ENCODE measurements at regions not wholly inside any gene's neighbourhood (a gene's known extent, or its start where the extent isn't known, plus 50 kb on each side); places are given as distances from the start of the nearest gene placed in this dataset.

DNA sequence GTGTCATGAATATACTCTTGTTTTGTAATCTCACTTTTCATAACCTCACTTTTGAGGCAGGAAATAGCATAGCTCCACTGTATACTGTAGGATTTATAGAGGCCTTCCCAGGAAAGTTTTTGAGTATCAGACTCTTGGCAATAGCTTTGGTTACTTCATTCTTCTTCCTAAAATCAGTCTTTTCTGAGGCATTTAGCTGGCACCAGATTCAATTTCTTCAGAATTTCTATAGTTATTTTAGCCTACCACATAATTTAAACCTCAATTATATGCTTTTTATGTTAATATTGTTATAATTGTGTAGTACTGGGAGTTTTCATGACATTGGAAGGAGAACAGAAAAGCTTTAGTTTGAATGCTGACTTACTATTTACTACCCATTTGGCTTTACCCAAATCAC is 322.3 kb upstream of the FAR2 start:
- no peak for DNase-seq (ENCODE audit: low spot score)

- DNase-seq (ENCODE audit: low spot score): no peak
These were observed 321.2 kb upstream of the FAR2 start for GRCh38 chr12:28827861-28828260.

- DNase-seq (ENCODE audit: low spot score): no peak
These were observed 320.8 kb upstream of the FAR2 start for GRCh38 chr12:28828318-28828717.

- DNase-seq (ENCODE audit: low spot score): no peak
These were observed 318.6 kb upstream of the FAR2 start for GRCh38 chr12:28830491-28830890.

DNA sequence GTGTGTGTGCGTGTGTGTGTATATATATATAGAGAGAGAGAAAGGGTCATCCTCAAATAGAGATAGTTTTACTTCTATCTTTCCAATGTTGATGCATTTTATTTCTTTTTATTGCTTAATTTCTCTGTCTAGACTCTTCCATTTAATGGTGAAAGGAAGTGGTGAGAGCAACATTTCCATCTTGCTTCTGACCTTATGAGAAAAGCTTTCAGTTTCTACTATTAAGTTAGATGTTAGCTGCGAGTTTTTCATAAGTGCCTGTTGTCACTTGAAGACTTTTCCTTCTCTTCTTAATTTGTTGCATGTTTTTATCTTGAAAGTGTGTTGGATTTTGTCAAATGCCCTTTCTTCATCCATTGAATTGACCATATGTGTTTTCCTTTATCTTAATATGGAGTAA is 304.4 kb upstream of the FAR2 start:
- no peak for DNase-seq (ENCODE audit: low spot score)

DNA sequence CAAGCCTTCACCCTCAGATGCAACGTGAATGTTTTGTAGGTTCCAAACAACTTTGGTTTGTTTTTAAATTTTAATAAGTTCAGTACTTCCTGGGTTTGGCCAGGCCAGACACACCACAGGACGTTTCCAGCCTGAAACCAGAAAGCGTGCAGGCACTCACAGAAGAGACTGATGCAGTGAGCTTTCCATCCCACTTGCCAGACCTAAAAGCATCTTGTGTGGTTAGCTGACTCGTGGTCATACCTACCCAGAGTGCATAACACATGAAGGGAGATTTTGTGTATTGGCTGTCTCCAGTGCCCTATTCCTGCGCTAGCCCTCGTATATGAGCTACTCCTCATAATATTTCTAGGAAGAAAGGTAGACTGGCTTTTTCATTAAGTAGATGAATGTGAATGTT is 297.3 kb upstream of the FAR2 start:
- DNase-seq (ENCODE audit: low spot score): no peak

DNA sequence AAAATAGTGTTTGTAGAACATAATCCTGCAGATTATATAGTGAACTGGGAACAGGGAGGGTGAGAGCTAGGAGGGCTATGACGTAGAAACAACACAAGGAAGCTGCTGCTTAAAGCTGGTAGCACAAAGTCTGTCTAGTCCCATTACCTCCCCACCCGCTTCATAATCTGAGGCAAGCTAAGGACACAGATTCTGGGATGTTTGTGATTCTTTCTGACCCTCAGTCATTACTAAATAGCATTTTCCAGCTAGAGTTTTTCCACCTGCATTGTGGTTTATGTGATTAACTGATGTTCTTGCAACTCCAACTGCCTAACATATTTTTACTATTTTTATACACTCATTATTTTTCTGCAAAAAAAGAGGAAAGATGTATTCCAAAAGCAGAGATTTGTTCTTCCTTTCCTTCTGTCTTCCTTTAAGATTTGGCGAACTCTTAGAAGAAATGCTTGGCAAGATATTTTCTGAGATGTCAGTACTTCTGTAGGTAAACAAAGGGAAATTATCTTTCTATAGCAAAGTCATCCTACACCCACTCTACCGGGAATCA is 293.2 kb upstream of the FAR2 start:
- DNase-seq (ENCODE audit: low spot score): no peak

DNA sequence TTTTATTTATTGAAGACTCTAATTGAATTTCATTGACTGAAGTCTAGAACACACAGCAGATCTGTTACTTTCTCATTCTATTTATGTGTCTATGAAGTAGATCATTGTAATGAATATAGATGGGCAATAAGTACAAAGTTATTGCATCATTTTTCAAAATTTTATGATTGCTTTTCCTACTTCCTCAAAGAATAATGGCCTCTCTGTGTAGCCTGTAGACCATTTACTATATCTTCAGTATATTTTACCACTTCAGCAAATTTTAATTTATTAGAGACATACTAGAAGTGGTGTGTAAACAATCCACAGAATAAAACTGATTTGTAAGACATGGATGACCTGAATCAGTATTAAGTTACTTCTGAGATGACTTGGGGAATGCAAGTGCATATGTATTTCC is 291.7 kb upstream of the FAR2 start:
- no peak for DNase-seq (ENCODE audit: low spot score)

GRCh38 chr12:28859551-28859950 is 289.5 kb upstream of the FAR2 start:
- no peak for DNase-seq (ENCODE audit: low spot score)

GRCh38 chr12:28865776-28866175 is 283.3 kb upstream of the FAR2 start:
- no peak for DNase-seq (ENCODE audit: low spot score)

GRCh38 chr12:28866296-28866695 is 282.8 kb upstream of the FAR2 start:
- no peak for DNase-seq (ENCODE audit: low spot score)

- no peak for DNase-seq (ENCODE audit: low spot score)
These were observed 282.2 kb upstream of the FAR2 start for GRCh38 chr12:28866715-28867503.

DNA sequence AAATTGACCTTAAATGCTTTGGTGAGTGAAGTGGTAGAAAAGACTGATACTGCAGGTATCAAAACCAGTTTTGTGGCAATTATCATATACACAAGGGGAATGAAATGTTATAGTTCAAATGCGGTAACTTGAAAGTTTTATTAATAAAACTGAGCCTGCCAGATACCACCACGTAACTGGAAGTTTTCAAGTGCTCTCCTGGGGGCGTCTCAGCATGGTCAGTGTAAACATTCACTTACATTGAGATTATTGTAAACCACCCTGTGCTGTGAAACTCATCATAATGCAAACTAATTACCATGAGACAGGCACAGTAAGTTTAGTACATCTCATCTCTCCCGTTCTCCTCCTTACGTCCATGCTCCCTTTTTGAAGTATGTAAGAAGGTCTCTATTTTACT is 280.7 kb upstream of the FAR2 start:
- DNase-seq (ENCODE audit: low spot score): no peak

DNA sequence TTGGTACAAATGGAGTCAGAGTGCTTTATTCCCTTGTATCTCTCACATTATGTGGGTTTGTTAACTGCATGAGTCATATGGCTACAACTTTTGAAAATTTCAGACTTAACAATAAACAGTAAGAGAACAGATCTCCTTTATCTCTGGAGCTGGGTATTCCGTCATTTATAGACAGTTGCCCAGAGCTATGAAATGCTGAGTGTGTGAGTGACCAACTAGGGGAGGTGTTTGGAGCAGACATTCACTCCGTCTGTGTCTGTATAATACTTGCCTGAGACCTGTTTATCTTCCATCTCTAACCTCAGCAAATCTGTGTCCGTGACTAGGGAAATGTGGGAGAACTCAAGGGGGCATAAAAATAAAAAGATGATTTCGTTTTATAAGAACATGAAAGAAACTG is 279.9 kb upstream of the FAR2 start:
- DNase-seq (ENCODE audit: low spot score): peak; percentile 5

DNA sequence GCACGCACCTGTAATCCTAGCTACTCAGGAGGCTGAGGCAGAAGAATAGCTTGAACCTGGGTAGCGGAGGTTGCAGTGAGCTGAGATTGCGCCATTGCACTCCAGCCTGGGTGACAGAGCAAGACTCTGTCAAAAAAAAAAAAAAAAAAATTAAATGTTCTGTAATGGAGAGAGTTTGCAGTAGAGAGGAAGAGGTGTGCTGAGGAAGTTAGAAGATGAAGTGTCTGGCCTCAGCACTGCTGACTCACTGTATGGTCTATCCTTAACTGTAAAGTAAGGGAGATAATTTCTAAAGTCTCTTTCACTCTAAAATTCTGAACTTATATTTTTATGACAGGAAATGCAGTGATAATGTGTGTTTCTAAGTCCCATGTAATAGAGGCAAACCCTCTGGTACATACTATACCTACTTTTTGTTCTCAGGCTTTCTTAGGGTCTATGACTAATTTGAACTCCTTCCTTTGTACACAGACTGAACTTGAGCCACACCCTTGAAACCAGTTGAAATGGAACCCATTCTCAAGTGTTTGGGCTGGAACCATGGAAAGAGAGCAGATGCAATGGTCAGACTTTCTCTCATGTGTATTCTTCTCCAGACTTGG is 278.1 kb upstream of the FAR2 start:
- no peak for DNase-seq (ENCODE audit: low spot score)

DNA sequence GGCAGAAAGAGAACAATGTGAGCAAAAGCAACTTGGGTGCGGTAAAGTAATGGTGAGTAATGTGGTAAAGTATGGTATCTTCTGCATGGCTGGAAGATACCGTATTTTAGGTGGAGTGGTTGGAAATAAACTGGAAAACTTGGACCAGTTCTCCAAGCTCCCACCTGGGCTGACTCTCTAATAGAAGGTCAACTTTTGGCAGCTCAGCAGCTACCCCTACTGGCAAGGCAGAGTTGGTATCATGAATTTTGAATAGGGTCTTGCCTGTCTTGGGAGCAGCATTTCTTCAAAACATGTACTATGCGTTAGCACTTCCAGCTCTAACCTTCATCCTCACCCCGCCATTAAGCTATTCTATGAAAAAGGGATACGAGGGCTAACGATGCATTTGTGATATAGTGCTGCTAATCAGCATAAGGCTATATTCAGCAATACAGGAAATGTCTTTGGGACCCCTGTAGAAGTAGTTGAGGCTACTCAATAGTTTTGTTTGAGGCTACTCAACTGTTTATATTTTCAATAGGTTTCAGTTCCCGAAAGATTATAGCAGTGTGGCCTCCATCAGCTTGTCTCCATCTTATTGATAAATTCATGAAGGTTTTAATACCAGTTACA is 276.3 kb upstream of the FAR2 start:
- peak; percentile 79 for DNase-seq (ENCODE audit: low spot score)

DNA sequence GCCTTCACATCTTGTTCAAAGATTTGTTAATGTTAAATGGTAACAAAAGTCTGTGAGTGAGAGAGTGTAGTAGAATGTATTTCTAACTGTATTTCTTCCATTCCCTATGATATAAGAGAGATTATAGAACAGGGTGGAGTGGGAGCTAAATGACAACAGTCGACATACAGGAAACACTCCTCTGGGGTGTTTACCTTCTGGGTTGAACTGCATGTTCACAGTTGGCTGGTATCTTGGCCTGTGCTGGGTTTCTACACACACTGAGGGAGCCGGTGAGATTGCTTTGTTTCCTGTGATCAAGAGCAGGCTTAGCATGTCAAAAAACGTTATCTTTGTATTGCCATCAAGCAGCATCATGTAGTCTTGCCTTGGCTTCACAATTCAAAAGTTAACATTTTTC is 274.3 kb upstream of the FAR2 start:
- DNase-seq (ENCODE audit: low spot score): no peak

GRCh38 chr12:28876196-28876798 is 272.8 kb upstream of the FAR2 start:
- DNase-seq (ENCODE audit: low spot score): no peak

GRCh38 chr12:28877854-28878253 is 271.2 kb upstream of the FAR2 start:
- DNase-seq (ENCODE audit: low spot score): no peak

- DNase-seq (ENCODE audit: low spot score): no peak
These were observed 270.4 kb upstream of the FAR2 start for GRCh38 chr12:28878629-28879028.

DNA sequence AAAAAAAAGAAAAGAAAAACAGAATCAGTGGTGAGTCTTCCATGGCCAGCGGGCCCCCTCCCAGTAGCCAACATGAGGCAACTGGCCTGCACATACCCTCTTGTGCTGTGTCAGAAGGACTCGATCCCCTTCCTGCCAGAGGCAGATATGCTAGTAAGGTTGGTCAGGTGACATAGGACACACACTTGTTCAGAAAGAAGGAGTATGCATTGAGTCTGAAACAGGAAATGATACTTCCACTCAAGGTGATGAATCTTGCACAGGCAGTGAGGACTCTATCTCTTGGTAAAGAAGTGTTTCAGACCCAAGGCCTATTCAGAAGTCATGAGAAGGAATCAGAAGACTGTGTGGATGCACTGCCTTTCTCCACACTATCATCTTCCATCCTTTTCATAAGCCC is 269.7 kb upstream of the FAR2 start:
- no peak for DNase-seq (ENCODE audit: low spot score)

DNA sequence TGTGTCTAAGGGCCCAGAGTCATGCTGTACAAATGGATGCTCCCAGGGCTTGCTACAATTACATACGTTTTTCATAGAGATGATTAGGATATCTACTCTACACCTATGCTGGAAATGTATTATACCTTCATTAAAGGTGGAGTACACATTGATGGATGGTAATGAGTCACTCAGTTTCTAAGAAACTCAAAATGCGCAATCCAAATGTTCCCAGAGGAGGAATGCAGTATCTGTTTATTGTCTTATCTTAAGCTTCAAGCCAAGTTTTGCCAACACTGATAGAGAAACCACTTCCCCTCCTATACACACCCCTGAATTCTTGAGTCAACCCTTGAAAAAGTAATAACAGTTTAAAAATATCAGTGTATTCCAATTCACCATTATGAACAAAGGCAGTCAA is 266.6 kb upstream of the FAR2 start:
- no peak for DNase-seq (ENCODE audit: low spot score)
